HG02970 (cell line): ENCODE measurements at regions not wholly inside any gene's neighbourhood (a gene's known extent, or its start where the extent isn't known, plus 50 kb on each side); places are given as distances from the start of the nearest gene placed in this dataset.
"Not testable (repeated sequence)": the region's sequence is repeated elsewhere in the genome, so short reads cannot be mapped to it uniquely, and the experiment has no call there.

Experiments
- ATAC-seq: cut with Tn5 transposase; IDR thresholded peaks from one replicate; pipeline ENCODE4 v1.9.1; 2021; ENCODE audit warnings: mild to moderate bottlenecking, moderate library complexity, moderate number of reproducible peaks; ENCODE audit not compliant: unreplicated experiment, low FRiP score

DNA sequence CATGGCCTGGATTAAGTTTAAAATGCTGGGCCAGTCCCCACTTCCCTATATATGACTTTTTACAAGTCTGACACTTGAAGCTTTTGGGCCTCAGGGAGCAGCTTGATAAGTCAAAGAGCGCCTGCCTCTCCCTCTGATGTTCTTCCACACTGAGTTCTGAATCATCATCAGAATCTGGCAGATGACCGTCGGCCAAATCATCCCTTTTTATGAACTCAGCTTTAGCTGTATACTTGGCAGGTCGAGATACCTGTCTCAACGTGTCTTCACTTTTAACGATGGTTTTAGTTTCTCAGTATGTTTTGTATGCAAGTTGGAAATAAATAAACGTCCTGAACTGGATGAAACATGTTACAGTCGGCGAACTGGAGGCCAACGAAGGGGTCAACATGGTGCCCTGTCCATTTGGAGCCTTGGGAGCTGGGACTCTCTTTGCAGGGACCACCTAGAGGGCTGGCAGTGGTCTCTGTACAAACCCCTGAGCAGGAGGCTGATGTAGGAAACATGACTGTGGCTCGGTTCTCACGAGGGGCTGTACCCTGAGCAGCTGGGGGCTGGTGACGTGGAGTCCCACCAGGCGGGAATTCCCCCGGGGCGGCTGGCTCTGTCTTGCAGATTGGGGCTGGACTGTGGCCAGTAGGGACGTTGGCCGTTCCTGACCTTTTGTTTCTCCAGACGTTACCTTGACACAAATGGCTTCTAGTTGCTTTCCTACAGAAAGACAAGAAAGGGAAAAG lies 192.2 kb upstream of the PRKX start:
- ATAC-seq = not testable (repeated sequence)

DNA sequence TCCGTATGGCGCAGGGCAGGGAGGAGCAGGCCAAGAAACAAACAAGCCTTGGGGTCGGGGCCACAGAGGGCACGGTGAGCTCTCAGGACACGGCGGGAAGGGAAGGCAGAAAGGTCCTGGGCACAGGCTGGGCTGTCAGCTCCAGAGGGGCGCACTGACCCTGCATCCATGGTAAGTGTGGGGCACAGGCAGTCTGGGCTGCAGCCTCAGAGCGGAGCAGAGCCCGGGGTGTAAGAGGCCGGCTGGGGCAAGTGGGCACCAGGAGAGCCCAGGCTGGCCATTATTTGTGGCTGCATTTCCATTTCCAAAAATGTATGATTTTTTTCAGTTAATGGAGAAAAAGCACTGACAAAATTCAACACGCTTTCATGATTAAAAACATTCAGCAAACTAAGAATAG lies 188.8 kb upstream of the PRKX start:
- not testable (repeated sequence) for ATAC-seq

DNA sequence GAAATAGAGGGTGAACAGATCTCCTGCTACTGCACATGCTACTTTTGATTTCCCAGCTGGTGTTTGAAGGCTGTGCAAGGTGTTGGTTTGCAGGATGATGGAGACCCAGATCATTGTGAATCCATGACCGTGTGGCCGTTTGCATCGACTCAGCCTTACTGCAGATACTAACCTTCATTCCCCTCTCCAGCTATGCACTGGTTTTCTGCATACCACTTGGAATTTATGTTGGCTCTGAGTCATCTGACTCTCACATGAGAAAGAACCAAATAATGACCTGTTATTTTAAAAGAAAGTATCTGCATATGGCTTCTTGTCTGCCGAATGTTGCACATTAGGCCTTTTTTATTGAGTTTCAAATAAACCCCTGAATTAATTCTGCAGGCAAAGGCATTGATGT lies 183.3 kb upstream of the PRKX start:
- ATAC-seq = not testable (repeated sequence)

DNA sequence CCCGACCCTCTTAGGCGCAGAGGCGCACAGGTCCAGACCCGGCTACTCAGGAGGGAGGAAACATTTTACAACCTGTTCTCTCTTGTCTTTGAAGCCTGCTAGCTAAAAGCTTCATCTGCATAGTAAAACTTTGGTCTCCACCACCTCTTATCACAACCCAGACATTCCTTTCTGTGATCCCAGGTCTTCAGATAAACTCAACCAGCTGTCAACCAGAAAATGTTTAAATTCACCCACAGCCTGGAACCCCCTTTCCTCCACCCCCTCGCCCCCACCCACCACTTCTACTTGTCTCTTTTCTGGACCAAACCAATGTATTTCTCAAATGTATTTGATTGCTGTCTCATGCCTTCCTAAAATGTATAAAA lies 169.1 kb upstream of the PRKX start:
- ATAC-seq = not testable (repeated sequence)

DNA sequence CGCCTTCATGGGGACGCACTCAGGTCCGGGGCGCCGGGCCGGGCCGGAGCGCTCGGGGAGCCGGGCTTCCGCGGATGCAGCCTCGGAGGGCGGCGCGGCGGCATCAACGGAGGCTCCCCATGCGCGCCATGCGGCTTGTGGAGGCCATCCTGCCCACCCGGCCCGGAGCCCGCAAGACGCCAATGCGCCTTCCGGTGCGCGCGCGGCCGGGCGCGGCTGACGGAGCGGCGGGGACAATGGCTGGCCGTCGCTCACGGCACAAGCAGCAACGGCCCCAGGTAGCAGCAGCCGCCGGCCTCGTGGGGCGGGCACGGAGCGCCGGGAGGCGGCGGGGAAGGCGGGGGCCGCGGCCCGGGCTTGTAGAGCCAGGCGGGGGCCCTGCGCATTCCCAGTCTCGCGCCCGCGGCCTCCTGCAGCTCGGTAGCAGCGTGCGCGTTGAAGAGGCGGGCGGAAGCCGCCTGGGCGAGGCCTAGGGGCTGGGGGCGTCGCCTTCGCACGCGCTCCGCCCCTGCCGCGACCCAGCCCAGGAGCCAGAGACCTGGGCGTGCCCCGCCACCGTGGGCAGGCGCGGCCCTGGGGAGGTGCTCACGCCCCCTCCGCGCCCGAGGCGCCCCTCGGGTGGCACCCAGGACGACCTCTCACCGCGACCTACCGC lies 168.6 kb upstream of the PRKX start:
- ATAC-seq = peak; percentile 98

DNA sequence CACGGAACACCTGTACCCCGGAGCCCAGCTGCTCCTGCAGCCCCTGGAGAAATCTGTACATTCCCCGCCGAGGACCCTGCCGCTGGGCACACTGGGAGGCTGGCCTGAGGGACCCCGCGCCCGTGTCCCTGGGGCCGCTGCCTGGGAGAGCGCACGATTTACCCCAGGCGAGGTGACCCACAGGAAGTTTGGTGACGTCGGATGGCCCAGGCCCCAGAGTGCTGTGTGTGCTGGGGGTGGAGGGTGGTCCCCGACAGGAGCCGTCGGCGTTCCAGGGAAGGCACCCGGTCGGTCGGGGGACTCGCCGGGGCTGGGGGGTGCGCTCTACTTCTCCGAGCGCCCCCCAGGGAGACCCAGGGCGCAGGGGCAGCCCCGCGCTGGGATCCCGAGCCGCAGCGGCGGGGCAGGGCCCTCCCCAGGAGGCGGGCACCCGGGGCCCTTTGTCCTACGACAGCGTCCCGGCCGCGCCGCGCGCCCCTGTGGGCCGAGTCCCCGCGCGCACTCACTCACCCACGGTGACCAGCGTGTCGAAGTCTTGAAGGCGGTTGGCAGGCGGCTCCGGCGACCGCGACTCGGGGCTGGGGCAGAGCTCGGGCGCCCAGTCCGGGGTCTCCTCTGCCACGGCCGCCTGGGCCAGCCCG lies 167.9 kb upstream of the PRKX start:
- ATAC-seq = peak; percentile 39

- ATAC-seq = not testable (repeated sequence)
These were observed 162.9 kb upstream of the PRKX start for GRCh38 chrX:3876393-3876792.

DNA sequence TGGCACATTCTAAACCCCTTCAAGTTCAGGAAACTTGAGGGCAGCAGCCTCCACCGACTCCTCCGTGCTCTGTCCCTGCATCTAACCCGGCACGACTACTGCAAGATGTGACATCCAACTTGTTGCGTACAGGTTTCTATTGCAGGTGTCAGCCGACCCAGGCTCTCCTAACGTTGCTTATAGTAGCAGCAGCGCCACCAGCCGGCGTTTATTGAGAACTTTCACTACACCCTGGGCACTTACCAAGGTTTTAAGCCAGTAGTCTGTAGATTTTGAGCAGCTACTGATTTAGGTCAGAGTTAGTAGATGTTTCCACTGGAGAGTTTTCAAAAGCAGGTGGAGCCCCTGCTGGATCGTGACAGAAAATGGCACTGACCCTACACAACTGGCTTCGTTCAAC lies 162.2 kb upstream of the PRKX start:
- ATAC-seq = not testable (repeated sequence)

GRCh38 chrX:3872226-3872879 lies 158.9 kb upstream of the PRKX start:
- ATAC-seq = not testable (repeated sequence)

DNA sequence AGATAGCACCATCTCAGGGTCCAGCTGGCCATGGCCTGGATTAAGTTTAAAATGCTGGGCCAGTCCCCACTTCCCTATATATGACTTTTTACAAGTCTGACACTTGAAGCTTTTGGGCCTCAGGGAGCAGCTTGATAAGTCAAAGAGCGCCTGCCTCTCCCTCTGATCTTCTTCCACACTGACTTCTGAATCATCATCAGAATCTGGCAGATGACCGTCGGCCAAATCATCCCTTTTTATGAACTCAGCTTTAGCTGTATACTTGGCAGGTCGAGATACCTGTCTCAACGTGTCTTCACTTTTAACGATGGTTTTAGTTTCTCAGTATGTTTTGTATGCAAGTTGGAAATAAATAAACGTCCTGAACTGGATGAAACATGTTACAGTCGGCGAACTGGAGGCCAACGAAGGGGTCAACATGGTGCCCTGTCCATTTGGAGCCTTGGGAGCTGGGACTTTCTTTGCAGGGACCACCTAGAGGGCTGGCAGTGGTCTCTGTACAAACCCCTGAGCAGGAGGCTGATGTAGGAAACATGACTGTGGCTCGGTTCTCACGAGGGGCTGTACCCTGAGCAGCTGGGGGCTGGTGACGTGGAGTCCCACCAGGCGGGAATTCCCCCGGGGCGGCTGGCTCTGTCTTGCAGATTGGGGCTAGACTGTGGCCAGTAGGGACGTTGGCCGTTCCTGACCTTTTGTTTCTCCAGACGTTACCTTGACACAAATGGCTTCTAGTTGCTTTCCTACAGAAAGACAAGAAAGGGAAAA lies 153.8 kb upstream of the PRKX start:
- not testable (repeated sequence) for ATAC-seq

DNA sequence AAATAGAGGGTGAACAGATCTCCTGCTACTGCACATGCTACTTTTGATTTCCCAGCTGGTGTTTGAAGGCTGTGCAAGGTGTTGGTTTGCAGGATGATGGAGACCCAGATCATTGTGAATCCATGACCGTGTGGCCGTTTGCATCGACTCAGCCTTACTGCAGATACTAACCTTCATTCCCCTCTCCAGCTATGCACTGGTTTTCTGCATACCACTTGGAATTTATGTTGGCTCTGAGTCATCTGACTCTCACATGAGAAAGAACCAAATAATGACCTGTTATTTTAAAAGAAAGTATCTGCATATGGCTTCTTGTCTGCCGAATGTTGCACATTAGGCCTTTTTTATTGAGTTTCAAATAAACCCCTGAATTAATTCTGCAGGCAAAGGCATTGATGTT lies 144.9 kb upstream of the PRKX start:
- not testable (repeated sequence) for ATAC-seq

DNA sequence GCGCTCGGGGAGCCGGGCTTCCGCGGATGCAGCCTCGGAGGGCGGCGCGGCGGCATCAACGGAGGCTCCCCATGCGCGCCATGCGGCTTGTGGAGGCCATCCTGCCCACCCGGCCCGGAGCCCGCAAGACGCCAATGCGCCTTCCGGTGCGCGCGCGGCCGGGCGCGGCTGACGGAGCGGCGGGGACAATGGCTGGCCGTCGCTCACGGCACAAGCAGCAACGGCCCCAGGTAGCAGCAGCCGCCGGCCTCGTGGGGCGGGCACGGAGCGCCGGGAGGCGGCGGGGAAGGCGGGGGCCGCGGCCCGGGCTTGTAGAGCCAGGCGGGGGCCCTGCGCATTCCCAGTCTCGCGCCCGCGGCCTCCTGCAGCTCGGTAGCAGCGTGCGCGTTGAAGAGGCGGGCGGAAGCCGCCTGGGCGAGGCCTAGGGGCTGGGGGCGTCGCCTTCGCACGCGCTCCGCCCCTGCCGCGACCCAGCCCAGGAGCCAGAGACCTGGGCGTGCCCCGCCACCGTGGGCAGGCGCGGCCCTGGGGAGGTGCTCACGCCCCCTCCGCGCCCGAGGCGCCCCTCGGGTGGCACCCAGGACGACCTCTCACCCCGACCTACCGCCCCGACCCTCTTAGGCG lies 130.2 kb upstream of the PRKX start:
- peak; percentile 98 for ATAC-seq

DNA sequence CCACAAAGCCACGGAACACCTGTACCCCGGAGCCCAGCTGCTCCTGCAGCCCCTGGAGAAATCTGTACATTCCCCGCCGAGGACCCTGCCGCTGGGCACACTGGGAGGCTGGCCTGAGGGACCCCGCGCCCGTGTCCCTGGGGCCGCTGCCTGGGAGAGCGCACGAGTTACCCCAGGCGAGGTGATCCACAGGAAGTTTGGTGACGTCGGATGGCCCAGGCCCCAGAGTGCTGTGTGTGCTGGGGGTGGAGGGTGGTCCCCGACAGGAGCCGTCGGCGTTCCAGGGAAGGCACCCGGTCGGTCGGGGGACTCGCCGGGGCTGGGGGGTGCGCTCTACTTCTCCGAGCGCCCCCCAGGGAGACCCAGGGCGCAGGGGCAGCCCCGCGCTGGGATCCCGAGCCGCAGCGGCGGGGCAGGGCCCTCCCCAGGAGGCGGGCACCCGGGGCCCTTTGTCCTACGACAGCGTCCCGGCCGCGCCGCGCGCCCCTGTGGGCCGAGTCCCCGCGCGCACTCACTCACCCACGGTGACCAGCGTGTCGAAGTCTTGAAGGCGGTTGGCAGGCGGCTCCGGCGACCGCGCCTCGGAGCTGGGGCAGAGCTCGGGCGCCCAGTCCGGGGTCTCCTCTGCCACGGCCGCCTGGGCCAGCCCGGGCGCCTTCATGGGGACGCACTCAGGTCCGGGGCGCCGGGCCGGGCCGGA lies 129.5 kb upstream of the PRKX start:
- peak; percentile 54 for ATAC-seq

- not testable (repeated sequence) for ATAC-seq
These were observed 125.3 kb upstream of the PRKX start for GRCh38 chrX:3838754-3839153.

- ATAC-seq = not testable (repeated sequence)
These were observed 124.7 kb upstream of the PRKX start for GRCh38 chrX:3837958-3838643.

DNA sequence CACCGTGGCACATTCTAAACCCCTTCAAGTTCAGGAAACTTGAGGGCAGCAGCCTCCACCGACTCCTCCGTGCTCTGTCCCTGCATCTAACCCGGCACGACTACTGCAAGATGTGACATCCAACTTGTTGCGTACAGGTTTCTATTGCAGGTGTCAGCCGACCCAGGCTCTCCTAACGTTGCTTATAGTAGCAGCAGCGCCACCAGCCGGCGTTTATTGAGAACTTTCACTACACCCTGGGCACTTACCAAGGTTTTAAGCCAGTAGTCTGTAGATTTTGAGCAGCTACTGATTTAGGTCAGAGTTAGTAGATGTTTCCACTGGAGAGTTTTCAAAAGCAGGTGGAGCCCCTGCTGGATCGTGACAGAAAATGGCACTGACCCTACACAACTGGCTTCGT lies 123.8 kb upstream of the PRKX start:
- ATAC-seq = not testable (repeated sequence)

- not testable (repeated sequence) for ATAC-seq
These were observed 120.5 kb upstream of the PRKX start for GRCh38 chrX:3833761-3834542.

DNA sequence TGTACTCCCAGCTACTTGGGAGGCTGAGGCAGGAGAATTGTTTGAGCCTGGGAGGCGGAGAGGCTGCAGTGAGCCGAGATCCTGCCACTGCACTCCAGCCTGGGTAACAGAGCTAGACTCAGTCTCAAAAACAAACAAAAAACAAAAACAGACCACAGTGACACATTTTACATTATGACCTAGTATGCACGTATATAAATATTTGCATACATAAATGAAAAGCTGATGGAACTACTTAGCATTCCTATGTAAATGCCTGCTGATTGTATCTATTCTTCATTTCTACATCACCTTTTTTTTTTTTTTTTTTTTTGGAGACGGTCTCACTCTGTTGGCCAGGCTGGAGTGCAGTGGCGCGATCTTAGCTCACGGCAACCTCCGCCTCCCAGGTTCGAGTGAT lies 116.6 kb upstream of the PRKX start:
- ATAC-seq = not testable (repeated sequence)
